ENCODE measurements at regions not wholly inside any gene's neighbourhood (a gene's known extent, or its start where the extent isn't known, plus 50 kb on each side); places are given as distances from the start of the nearest gene placed in this dataset.

DNA sequence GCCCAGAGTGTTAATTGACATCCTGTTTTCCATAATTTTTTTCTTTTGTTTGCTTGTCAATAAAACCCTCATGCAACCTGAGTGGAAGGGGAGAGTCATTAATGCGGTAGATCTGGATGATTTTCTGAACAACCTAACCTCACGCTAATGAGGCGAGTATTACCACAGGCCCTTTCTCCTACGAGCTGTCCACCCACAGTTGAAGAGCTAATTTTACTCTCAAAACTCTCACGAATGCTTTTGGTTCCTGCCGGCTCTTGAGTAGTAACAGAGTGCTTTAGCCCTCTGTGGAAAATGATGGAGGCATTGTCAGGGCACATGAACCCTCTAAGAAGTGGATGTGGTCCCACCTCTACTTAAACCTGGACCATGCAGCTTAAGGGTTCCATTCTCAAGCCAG, 491.3 kb upstream of the RBFOX1 start:
- Mint-ChIP-seq H3K4me3 (ENCODE audit: unreplicated experiment) (no peak overlapping the region), H3K4me1 (ENCODE audit: low read depth, unreplicated experiment) (no peaks in the 10 kb centered on the region), H3K27ac (ENCODE audit: unreplicated experiment) (no peak overlapping the region), H3K27me3 (ENCODE audit: unreplicated experiment) (peaks cover 5% of the 10 kb centered on the region), H3K9me3 (ENCODE audit: unreplicated experiment) (peaks cover 4% of the 10 kb centered on the region), H3K36me3 (ENCODE audit: unreplicated experiment) (no peaks in the 10 kb centered on the region)
- TF ChIP-seq, protein P1, sequence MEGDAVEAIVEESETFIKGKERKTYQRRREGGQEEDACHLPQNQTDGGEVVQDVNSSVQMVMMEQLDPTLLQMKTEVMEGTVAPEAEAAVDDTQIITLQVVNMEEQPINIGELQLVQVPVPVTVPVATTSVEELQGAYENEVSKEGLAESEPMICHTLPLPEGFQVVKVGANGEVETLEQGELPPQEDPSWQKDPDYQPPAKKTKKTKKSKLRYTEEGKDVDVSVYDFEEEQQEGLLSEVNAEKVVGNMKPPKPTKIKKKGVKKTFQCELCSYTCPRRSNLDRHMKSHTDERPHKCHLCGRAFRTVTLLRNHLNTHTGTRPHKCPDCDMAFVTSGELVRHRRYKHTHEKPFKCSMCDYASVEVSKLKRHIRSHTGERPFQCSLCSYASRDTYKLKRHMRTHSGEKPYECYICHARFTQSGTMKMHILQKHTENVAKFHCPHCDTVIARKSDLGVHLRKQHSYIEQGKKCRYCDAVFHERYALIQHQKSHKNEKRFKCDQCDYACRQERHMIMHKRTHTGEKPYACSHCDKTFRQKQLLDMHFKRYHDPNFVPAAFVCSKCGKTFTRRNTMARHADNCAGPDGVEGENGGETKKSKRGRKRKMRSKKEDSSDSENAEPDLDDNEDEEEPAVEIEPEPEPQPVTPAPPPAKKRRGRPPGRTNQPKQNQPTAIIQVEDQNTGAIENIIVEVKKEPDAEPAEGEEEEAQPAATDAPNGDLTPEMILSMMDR (IDR thresholded peaks at IDR 0.05; ENCODE audit: partially characterized antibody, unreplicated experiment): no peak
- no peak for DNase-seq

GRCh38 chr16:6837722-6838121, 494.9 kb upstream of the RBFOX1 start:
- TF ChIP-seq, protein P1 (IDR thresholded peaks at IDR 0.05; ENCODE audit: partially characterized antibody, unreplicated experiment): no peak
- H3K27me3 Mint-ChIP-seq (ENCODE audit: unreplicated experiment): peaks cover 5% of the 10 kb centered on the region
- no peak overlapping the region for H3K4me3 Mint-ChIP-seq (ENCODE audit: unreplicated experiment)
- no peaks in the 10 kb centered on the region for H3K36me3 Mint-ChIP-seq (ENCODE audit: unreplicated experiment)
- no peak for DNase-seq
- H3K27ac Mint-ChIP-seq (ENCODE audit: unreplicated experiment): no peak overlapping the region
- peaks cover 2% of the 10 kb centered on the region for H3K9me3 Mint-ChIP-seq (ENCODE audit: unreplicated experiment)
- no peaks in the 10 kb centered on the region for H3K4me1 Mint-ChIP-seq (ENCODE audit: low read depth, unreplicated experiment)

DNA sequence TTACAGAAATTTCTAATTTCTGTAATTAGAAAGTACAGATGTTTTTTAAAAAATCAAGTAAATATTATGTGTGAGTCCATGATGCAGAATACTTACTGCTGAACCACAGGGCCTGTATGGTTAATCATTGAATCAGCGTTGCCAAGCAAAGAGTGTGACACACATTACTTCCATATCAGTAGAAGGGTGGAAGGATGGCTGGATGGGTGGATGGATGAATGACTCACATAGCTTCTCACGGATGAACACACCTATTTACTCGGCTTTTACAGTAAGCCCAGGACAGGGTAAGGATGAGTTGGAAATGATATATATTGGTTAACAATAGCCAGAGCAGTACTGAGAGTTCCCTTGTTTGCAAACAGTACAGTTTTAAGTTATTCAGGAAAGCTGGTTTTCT, 495.9 kb upstream of the RBFOX1 start:
- Mint-ChIP-seq H3K36me3 (ENCODE audit: unreplicated experiment) (no peaks in the 10 kb centered on the region), H3K27ac (ENCODE audit: unreplicated experiment) (no peak overlapping the region), H3K27me3 (ENCODE audit: unreplicated experiment) (peaks cover 5% of the 10 kb centered on the region), H3K9me3 (ENCODE audit: unreplicated experiment) (peaks cover 2% of the 10 kb centered on the region), H3K4me3 (ENCODE audit: unreplicated experiment) (no peak overlapping the region), H3K4me1 (ENCODE audit: low read depth, unreplicated experiment) (no peaks in the 10 kb centered on the region)
- TF ChIP-seq, protein P1 (IDR thresholded peaks at IDR 0.05; ENCODE audit: partially characterized antibody, unreplicated experiment): no peak
- no peak for DNase-seq

- Mint-ChIP-seq H3K4me1 (ENCODE audit: low read depth, unreplicated experiment) (no peaks in the 10 kb centered on the region), H3K36me3 (ENCODE audit: unreplicated experiment) (no peaks in the 10 kb centered on the region), H3K27me3 (ENCODE audit: unreplicated experiment) (peaks cover 5% of the 10 kb centered on the region), H3K27ac (ENCODE audit: unreplicated experiment) (no peak overlapping the region), H3K4me3 (ENCODE audit: unreplicated experiment) (no peak overlapping the region), H3K9me3 (ENCODE audit: unreplicated experiment) (peaks cover 2% of the 10 kb centered on the region)
- no peak for DNase-seq
- TF ChIP-seq, protein P1 (IDR thresholded peaks at IDR 0.05; ENCODE audit: partially characterized antibody, unreplicated experiment): no peak
These were observed 496.7 kb upstream of the RBFOX1 start for GRCh38 chr16:6835941-6836340.

GRCh38 chr16:6835516-6835915, 497.1 kb upstream of the RBFOX1 start:
- Mint-ChIP-seq H3K27me3 (ENCODE audit: unreplicated experiment) (peaks cover 5% of the 10 kb centered on the region), H3K9me3 (ENCODE audit: unreplicated experiment) (peaks cover 2% of the 10 kb centered on the region), H3K4me3 (ENCODE audit: unreplicated experiment) (no peak overlapping the region), H3K4me1 (ENCODE audit: low read depth, unreplicated experiment) (no peaks in the 10 kb centered on the region), H3K27ac (ENCODE audit: unreplicated experiment) (no peak overlapping the region), H3K36me3 (ENCODE audit: unreplicated experiment) (no peaks in the 10 kb centered on the region)
- DNase-seq: no peak
- TF ChIP-seq, protein P1 (IDR thresholded peaks at IDR 0.05; ENCODE audit: partially characterized antibody, unreplicated experiment): no peak

All from glutamatergic neuron (in vitro differentiated cells).